Right atrium auricular region (tissue), 2 donors: ENCODE measurements at regions not wholly inside any gene's neighbourhood (a gene's known extent, or its start where the extent isn't known, plus 50 kb on each side); places are given as distances from the start of the nearest gene placed in this dataset.

ENCODE experiments used
- DNase-seq: peaks from one replicate; pipeline ENCODE4 v3.0.0-alpha.2; 2019; ENCODE audit warnings: low spot score
- H3K27ac ChIP-seq, 2 donors: fragments of 200-600 bp; sonication (generic); 1 replicate in 1 of 2; 2 replicates in 1 of 2; pipeline ENCODE4 v1.5.1; 2016 to 2019
- H3K27me3 ChIP-seq, 2 donors: fragments of 200-600 bp; sonication (generic); one replicate each; pipeline versions ENCODE4 v1.5.1 to v1.6.0; 2017 to 2019
- H3K36me3 ChIP-seq: fragments of 200-600 bp; sonication (generic); one replicate; pipeline ENCODE4 v1.5.1; 2016
- H3K4me1 ChIP-seq, 2 donors: fragments of 200-600 bp; sonication (generic); one replicate each; pipeline versions ENCODE4 v1.5.1 to v1.6.0; 2017 to 2019
- H3K4me3 ChIP-seq, 2 donors: fragments of 200-600 bp; sonication (generic); 1 replicate in 1 of 2; 2 replicates in 1 of 2; pipeline ENCODE4 v1.5.1; 2017 to 2019; ENCODE audit warnings: mild to moderate bottlenecking in 1 of 2, moderate library complexity in 1 of 2
- H3K9me3 ChIP-seq, 2 donors: fragments of 200-600 bp; sonication (generic); one replicate each; pipeline ENCODE4 v1.5.1; 2019
- CTCF ChIP-seq, 2 donors: fragments of 200-600 bp; sonication (generic); IDR thresholded peaks; one replicate each; pipeline ENCODE4 v1.5.1; 2019; ENCODE audit warnings: antibody characterized with exemption in 2 of 2

GRCh38 chr9:91034976-91035824 is 233.6 kb downstream of the SYK start:
- H3K9me3 ChIP-seq: no peaks in the 10 kb centered on the region
- H3K36me3 ChIP-seq: no peaks in the 10 kb centered on the region
- DNase-seq: no peak
- peaks cover 0 to 18% of the 10 kb centered on the region in 2 donors for H3K4me1 ChIP-seq
- no peak overlapping the region for H3K4me3 ChIP-seq
- no peak overlapping the region for H3K27ac ChIP-seq
- no peaks in the 10 kb centered on the region for H3K27me3 ChIP-seq
- TF ChIP-seq CTCF (IDR thresholded peaks at IDR 0.05): no peak

- no peak overlapping the region for H3K27ac ChIP-seq
- H3K27me3 ChIP-seq: no peaks in the 10 kb centered on the region
- H3K36me3 ChIP-seq: no peaks in the 10 kb centered on the region
- DNase-seq: no peak
- TF ChIP-seq CTCF (IDR thresholded peaks at IDR 0.05): no peak
- no peak overlapping the region for H3K4me3 ChIP-seq
- H3K4me1 ChIP-seq: peaks cover 0 to 18% of the 10 kb centered on the region in 2 donors
- H3K9me3 ChIP-seq: no peaks in the 10 kb centered on the region
Measured at GRCh38 chr9:91035825-91036208, 234.2 kb downstream of the SYK start.

GRCh38 chr9:91036356-91036755 is 234.7 kb downstream of the SYK start:
- no peak for TF ChIP-seq CTCF (IDR thresholded peaks at IDR 0.05)
- Histone ChIP-seq H3K27me3 (no peaks in the 10 kb centered on the region), H3K27ac (no peak overlapping the region), H3K4me1 (peaks cover 0 to 18% of the 10 kb centered on the region in 2 donors), H3K9me3 (no peaks in the 10 kb centered on the region), H3K4me3 (no peak overlapping the region), H3K36me3 (no peaks in the 10 kb centered on the region)
- DNase-seq: no peak

- no peaks in the 10 kb centered on the region for H3K9me3 ChIP-seq
- peaks cover 0 to 18% of the 10 kb centered on the region in 2 donors for H3K4me1 ChIP-seq
- H3K27me3 ChIP-seq: no peaks in the 10 kb centered on the region
- H3K36me3 ChIP-seq: no peaks in the 10 kb centered on the region
- peak; percentile 90 for DNase-seq
- peak; percentile 34 to 79 for TF ChIP-seq CTCF (IDR thresholded peaks at IDR 0.05)
- no peak overlapping the region for H3K27ac ChIP-seq
- H3K4me3 ChIP-seq: no peak overlapping the region
Measured at GRCh38 chr9:91036826-91037510, 235.3 kb downstream of the SYK start.

GRCh38 chr9:91037511-91038482 is 236.2 kb downstream of the SYK start:
- Histone ChIP-seq H3K27ac (peak overlapping the region in 1 of 2 donors; percentile 33), H3K9me3 (no peaks in the 10 kb centered on the region), H3K4me1 (peaks cover 0 to 18% of the 10 kb centered on the region in 2 donors), H3K4me3 (no peak overlapping the region), H3K36me3 (no peaks in the 10 kb centered on the region), H3K27me3 (no peaks in the 10 kb centered on the region)
- TF ChIP-seq CTCF (IDR thresholded peaks at IDR 0.05): no peak
- DNase-seq: peak; percentile 77
